Islet precursor cell (in vitro differentiated cells): ENCODE measurements at regions not wholly inside any gene's neighbourhood (a gene's known extent, or its start where the extent isn't known, plus 50 kb on each side); places are given as distances from the start of the nearest gene placed in this dataset.

ENCODE experiments used
- DNase-seq: peaks from one replicate; pipeline ENCODE4 v3.0.0-alpha.2; 2018

DNA sequence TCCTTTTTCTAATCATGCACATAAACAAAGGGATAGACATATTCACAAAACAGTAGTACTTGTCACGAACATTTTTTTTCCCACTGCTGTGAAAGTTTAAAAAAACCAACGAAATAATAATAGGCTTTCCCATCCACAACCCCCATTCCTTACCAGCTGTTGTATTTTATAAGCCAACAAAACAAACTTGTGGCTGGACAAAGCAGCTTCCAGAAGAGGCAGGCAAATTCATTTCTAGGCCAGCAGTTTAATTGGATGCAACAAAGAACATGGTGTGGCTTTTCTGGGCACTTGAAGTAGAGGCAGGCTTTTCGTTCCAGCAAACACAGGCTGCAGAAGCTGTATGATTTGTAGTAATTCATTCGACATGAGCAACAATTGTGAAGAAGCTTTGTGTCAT is 56.0 kb upstream of the FAM20A start:
- no peak for DNase-seq

GRCh38 chr17:68656666-68657065 is 55.5 kb upstream of the FAM20A start:
- no peak for DNase-seq
